Pons (tissue), 1 donor: ENCODE measurements at regions not wholly inside any gene's neighbourhood (a gene's known extent, or its start where the extent isn't known, plus 50 kb on each side); places are given as distances from the start of the nearest gene placed in this dataset.
A peak's percentile ranks its signal among the peaks of the same experiment; 100 is the strongest.

ENCODE experiments used
- DNase-seq: peaks from one replicate; pipeline ENCODE4 v3.0.0-alpha.2; 2016; ENCODE audit warnings: low spot score

DNA sequence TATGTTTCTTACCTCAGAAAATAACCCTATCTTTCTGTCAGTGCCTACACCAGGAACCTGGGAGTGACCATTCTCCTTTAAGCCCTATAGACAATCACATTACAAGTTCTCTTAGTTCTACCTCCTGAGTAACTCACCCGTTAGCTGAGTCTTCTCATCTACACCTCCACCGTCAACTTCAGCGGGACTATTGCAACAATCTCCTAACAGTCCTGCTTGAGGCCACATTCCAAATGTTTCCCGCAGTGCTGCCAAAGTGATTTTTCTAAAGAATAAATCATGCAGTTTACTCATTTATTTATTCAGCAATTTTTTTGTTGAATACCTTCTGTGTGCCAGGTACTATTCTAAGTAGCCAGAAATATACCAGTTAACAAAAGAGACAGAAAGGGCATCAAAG lies 285.0 kb upstream of the GRIP1 start:
- DNase-seq = no peak

DNA sequence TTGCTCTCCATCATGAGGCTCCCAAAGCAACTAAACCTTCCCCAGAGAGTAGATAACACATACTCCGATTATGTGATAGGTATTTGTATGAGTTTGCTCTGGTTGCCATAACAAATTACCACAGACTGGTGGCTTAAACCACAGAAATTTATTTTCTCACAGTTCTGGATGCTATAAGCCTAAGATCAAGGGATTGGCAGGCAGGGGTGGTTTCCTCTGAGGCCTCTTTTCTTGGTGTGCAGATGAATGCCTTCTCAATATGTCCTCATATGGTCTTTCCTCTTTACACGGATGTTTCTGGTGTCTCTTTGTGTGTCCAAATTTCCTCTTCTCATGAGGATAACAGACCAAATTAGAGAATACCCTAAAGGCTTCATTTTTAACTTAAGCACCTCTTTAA lies 285.8 kb upstream of the GRIP1 start:
- no peak for DNase-seq

DNA sequence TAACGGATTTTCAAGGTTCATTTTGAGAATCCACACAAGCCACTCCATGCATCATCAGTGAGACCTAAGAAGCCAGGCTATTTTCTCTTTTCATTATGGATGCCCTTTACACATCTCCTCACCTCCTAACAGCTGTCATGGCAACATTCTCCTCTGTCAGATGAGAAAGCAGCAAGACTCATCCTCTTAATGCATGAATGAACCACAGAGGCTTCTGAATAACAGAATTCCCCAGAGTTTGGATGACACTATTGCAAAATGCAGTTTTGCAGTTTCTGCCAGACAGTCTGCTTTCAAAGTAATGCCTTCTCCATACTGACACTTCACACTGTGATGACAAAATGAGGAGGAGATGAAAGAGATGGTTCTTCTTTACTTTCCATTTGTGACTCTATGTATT lies 286.7 kb upstream of the GRIP1 start:
- DNase-seq = no peak

DNA sequence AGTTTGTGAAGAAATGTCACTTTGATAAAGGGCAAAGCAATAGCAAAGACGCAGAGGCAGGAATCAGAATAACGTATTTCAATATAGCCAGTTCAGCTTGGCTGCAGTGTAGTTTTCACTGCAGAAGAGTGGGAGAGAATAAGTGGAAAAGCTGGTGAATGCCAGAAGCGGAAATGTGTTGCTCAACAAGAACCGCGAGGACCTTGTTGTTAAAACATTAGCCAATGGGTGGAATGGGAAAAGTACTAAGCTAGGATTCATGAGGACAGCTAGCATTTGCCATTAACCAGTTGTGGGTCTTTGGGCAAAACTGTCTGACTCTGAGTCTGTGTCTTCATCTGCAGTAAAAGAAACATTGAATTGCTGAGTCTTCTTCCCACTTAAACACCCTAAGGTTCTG lies 292.9 kb upstream of the GRIP1 start:
- DNase-seq = no peak

DNA sequence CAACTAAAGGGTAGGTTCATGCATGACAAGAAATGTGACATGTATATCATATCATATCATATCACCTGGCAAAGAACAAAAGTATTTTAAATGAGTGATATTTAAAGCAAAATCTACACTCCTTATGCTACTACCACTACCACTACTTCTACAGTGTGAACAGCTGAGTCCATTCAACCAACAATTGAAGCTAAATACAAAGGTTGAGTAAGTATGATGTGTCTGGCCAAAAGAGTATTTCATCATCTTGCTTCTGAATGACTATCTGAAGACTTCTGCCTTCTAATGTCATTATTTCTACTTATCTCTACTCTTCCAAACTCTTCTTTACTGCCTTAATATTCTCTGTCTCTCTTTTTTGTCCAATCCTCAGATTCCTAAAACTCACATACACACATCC lies 292.6 kb upstream of the CAND1 start:
- DNase-seq = no peak

DNA sequence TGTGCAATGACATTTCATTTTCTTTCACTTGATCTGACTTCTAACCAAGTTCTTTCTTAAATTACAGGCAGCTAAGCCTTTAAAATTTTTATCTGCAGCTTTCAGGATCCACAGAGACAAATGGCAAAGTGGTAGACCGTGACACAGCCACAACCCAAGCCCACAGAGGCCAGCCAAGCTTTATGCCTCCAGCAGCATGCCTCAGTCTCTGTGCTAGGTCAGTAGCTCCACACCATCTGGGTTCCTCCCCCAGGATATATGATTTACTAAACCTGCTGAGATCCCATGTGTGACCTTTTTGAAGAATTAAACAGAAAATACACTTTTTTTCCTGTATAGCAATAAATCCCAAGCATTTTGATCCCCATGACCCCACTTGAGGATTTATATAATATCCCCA lies 290.4 kb upstream of the CAND1 start:
- DNase-seq = no peak

DNA sequence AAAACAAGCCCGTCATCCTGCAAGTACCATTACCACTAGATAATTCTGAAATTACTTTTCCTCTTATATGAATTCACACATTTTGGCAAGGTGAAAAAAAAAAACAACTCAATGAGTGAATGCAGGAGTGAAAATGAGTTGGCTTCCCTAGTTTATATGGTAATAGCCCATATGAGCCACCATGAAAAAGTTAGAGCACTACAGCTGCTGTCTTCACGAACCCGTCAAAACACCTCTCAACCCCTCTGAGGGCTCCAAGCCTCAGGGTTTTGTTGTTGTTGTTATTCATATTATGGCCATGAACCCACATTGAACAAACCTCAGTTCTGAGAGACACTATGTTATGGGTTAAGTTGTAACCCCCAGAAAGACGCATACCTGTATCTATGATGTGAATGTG lies 289.9 kb upstream of the CAND1 start:
- no peak for DNase-seq

DNA sequence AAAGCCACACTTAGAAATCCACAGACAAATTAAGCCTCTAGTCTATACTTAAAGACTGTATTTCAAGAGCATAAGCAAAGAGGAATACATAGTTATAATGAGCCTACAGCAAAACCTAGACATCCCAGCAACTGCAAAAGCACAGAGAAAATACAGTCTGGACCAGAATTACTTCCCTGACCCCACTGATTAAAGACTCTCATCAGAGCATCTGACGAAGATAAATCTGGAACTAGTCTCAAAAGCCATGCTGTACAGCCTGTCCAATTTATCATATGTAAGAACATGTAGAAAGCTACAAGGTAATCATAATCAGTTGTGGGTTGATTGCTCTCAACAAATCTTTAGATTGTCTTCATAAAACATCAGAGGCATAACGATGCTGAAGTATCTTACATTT lies 285.1 kb upstream of the CAND1 start:
- DNase-seq = no peak

DNA sequence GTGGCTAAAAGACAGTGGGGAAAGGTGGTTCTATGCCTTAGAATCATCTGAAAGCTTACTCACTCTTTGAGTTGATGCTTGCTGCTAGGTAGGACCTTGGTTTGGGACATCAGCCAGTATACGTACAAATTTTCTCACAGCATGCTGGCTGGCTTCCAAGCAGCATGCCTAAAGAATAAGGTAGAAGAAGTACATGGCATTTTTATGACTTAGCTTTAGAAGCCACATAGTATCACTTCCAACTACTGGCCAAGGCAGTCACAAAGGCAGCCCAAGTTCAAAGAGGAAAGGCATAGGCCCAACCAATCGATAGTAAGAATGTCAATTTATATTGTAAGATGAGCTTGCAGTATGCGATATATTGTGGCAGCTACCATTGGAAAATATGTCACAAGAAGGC lies 284.2 kb upstream of the CAND1 start:
- no peak for DNase-seq

DNA sequence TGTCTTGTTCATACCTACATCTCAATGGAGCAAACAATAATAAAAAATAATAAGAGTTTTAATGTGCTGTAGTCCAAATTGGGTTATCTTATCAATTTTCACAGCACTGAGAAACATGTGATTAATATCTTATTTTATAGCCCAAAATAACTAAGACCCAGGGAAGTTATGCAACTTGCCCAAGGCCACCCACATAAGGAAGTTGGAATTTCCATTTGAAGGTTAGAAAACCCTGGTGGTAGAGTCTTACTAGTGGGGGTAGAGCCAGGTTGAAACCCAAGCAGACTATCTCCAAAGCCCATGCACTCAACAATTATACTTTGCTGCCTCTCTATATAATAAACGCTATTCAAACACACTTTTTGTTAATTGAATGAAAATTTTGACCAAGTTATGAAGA lies 270.0 kb upstream of the CAND1 start:
- no peak for DNase-seq

DNA sequence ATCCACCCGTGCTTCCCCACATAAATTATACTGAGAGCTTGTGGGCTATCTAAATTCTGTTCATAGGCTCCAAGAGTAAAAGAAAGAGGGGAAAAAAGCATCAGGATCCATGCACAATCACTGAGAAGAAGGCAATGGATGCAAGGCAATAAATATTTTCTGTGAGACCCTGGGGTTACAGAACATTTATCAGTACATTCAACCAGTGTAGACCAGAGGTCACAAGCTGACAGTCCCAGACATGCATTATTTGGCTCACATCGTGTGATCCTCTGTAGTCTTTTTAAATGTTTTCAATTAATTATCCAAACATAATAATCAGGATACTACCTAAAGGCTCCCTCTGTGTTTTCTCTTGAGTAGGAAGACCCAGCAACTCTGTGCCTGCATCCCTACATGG lies 267.9 kb upstream of the CAND1 start:
- no peak for DNase-seq

DNA sequence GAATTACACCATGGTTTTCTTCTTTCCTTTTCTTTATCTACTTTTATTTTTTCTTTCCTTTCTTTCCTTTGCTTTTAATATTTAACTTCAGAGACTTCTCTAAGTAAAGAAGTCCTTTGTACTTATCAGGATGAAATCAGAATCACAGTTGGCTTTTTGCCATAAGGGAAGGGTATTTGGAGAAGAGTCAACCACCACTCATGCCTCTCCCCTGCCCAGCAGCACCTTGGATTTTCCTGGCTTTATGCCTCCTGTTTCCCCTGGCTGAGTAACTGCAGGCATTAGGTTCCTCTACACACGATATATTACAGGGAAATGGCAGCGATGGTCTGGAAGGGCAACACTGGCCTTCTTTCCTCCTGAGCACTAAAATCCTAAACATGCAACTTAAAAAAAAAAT lies 266.4 kb upstream of the CAND1 start:
- DNase-seq = no peak

DNA sequence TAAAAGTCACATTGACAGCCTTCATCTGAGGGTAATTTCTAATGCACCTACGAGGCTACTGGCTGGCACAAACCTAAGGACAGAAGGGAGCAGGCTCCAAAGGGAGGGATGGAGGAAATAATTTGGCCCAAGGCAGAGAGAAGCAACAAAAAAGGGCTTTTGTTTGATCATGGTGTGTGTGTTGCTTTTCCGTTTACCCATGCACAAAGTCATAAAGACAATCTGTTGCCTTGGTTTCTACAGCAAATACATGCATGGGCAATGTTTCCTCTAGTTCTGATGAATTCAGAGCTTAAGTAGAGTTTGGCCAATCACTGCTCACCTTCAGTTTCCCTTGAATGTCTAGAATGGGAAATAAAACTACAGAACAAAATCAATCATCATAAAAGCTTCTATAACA lies 262.5 kb upstream of the CAND1 start:
- no peak for DNase-seq

DNA sequence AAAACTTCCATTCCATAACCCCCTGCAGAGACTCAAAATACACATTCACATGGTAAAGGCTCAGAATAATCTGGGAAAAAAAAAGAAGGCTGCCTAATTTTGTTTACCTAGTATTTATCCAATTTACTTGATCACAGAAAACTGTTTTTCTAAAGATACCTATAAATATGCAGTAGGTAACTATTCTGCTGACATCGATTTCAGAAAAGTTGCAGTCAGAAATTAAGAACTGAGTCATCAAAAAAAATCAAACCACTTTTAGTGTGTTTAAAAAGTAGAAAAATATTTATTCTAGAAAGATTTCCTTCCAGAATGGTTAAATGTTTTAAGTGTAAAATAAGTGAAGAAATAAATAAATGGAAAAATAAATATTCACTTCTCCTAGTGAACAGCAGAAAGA lies 254.5 kb upstream of the CAND1 start:
- no peak for DNase-seq

DNA sequence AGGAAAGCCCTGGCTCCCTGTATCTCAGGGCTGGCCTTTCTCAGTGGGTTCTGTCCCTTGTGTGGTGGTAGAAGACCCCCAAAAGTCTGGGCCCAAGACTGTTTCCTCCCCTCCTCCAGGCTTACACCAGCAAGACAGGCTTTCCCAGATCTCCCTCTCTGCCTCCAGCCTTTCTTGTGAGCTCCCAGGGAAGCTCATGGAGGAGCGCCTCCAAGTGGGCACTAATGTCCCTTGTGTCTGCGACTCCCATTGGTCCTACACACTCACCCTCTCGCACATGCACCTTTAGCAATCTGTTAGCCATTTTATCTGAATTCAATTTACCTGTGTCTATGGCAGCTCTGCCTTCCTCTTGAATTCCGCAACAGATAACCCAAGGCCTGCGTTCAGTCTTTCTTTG lies 251.1 kb upstream of the CAND1 start:
- no peak for DNase-seq

DNA sequence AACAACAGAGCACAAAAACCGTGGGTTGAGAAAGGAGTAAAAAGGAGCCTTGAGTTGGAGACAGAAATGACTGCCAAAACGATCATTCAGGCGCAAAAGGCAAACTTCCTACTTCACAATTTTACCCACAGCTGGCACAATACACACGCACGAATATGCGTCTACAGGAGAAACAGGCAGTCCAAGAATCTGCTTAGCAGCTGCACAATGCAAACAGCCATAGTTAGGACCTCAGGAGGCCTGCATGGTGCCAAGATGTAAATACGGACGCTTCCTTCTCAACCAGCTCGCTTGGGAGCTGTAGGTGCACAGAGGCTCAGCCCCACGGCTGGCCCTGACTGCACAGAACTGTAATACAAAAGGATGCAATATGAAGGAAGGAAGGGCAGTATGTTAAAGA lies 250.1 kb upstream of the CAND1 start:
- DNase-seq = peak; percentile 8

DNA sequence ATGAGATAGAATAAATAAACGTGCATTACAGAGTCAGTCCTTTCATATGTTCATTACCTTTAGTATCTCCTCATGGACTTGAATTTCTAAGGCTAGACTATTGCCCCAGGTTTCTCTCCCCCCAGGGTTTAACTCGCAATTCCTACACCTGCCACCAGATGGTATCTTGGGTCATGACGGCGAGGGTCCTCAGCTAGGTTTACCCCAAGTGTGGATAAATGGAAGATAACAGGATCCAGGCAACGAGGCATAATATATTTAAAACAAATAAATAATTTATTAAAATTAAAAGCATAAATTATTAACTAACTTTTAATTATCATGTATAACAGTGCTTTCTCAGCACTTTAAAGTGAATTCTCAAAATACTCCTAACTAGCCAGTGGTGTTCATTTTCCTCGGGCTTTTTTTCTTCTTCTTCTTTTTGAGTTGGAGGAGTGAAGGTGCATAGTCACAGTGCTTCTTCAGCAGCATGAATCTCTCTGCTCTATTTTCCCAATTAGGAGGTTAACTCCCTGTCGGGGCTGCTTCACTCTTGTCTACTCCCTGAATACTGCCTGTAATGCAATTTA lies 243.5 kb upstream of the CAND1 start:
- no peak for DNase-seq

DNA sequence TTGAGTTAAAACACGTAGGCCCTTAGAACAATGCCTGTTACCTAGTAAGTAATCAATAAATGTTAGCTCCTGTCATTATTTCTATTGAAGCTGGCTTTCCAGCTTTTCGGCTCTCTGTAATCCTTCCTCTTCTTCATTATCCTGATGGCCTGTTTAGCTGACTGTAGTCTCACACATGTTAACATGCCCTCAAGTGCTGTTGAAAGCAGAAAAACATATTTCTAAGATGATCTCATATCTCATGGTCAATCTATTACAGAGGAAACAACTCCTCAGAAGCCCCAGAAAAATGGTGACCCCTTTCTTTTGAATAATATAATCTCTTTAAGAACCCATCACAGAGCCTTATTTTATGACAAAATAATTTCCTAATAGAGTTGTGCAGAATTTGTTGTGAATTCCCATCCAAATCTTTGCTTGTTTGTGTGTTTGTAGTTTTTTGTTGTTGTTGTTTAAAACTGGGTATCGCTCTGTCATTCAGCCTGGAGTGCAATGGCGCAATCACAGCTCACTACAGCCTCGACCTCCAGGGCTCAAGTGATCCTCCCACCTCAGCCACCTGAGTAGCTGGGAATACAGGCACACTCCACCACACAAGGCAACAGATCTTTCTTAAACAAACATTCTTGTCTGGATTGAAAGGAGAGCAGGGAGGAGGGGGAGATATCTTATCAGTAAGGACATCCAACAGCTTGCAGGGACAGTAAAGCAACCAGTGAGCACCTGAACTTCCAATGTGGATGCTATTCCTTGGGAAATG lies 242.5 kb upstream of the CAND1 start:
- no peak for DNase-seq

DNA sequence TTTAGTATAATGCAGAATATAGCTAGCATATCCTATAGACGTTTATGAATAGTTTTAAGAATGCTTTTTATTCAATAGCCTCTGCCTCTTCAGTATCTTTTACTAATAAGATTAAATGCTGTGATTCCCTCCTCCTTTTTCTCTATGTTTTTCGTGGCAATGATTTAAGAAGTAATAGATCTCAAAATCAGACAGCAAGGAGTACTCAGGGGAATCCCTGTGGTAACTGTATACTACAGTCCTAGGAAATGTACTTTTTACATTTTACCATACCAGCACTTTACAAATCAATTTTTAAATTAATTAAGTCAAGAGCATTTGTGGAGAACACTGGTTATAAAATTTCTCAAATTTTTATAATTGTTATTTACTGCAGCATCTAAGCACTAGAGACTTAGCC lies 240.6 kb upstream of the CAND1 start:
- no peak for DNase-seq

DNA sequence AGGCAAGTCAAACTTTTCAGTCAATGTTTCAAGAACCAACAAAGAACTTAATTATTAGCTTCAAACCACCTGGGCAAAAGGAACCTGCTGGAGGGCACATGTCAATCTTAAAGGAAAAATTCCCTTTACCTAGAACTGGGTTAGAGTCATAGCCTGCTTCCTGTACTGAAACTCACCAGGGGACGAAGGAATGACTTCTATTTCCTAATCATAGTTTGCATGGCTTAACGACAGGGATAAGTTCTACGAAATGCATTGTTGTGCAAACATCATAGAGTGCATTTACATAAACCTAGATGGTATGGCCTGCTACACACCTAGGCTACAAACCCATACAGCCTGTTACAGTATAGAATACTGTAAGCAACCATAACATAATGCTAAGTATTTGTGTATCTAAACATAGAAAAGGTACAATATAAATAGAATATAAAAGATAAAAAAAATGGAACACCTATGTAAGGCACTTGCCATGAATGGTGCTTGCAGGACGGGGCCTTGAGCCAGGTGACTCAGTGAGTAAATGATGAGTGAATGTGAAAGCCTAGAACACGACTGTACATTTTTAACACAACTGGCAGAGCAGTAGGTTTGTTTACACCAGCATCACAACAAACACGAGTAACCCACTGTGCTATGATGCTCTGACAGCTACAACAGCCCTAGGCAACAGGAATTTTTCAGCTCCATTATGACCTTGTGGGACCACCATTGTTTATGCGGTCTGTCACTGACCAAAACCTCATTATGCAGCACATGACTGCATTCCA lies 234.9 kb upstream of the CAND1 start:
- no peak for DNase-seq

DNA sequence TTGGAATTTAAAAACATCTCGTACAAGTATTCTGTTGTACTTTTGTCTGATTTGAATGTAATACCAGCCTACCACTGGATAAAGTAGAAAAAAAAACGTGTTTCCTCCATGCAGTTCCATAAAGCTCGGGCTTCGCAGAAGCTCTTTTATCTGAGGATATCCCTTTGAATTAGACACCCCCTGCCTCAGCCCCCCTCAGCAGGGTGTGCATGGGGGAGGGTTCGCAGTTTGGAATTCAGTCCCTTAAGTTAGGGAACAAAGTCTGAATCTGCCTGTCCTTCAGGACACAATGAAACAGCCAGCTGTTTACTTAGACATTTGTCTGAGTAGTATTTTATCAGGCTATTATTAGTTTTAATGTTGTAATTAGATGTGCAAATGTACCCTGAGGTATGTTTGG lies 234.0 kb upstream of the CAND1 start:
- no peak for DNase-seq

DNA sequence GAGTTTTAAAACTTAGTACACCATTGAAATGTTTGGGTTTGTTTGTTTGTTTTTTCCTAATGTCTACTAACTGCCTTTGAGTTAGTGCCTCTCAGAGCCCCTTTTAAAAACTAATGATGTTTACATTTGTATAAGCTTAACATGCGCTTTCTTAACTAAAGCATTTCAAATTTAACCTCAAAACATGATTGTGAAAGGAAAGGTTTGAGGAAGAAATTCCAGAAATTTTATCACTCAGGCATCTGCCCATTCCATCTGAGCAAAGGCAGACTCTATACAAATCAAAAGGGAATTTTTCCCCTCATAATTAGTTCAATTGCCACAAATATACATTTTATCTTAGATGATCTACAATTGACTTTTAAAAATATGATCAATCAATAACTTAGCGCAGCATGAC lies 230.7 kb upstream of the CAND1 start:
- no peak for DNase-seq

DNA sequence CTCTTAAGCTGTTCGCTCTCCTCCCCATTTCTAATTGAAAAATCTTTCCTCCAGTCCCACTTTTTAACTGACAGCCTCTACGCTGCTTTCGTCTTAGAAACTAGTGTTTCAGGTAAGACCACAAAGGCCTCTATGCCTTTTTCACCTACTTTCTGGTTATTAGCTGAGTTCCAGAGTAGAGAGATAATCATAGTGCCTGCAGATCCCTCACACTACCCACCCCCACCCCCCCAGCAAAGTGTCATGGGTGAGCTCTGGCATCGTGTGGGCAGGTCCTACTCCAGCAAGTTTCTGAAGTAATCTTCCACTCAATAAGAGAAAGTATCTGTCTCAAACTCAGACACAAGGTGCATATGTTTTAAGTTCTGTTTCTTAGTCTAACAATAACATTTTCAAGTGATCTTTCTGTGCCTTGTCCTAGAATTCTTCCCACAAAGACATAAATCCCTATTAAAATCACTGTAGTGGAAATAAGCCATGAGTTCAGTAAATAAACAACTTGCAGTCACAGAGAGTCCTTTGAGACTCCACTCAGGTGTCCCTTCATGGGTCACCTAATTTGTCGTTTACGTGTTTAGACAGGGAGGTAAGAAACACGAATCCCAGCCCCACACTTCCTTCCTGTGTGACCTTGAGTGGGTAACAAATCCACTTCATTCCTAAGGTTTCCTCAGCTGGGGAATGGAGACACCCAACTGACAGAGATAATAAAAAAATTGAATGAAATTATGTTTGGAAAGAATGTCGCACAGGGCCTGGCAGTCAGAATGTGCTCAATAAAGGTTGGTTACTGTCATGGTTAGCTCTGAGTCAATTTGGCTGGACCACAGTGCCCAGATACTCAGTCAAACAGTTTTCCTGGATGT lies 228.9 kb upstream of the CAND1 start:
- DNase-seq = no peak
